Mesothelial cell of epicardium (in vitro differentiated cells): ENCODE measurements at regions not wholly inside any gene's neighbourhood (a gene's known extent, or its start where the extent isn't known, plus 50 kb on each side); places are given as distances from the start of the nearest gene placed in this dataset.
A peak's percentile ranks its signal among the peaks of the same experiment; 100 is the strongest.

Source experiments
- DNase-seq, 2 experiments: peaks; one replicate each; pipeline ENCODE4 v3.0.0; 2021; ENCODE audit warnings: low spot score in 2 of 2; ENCODE audit not compliant: unreplicated experiment in 2 of 2
- H3K27ac Mint-ChIP-seq: 2 replicates; pipeline ENCODE4 v1.8.0; 2021; ENCODE audit warnings: mixed read lengths
- H3K27me3 Mint-ChIP-seq: 2 replicates; pipeline ENCODE4 v1.8.0; 2021; ENCODE audit warnings: low read depth, mixed read lengths
- H3K36me3 Mint-ChIP-seq: 2 replicates; pipeline ENCODE4 v1.8.0; 2021; ENCODE audit warnings: mixed read lengths
- H3K4me1 Mint-ChIP-seq: 2 replicates; pipeline ENCODE4 v1.8.0; 2021; ENCODE audit warnings: mixed read lengths
- H3K4me3 Mint-ChIP-seq: 2 replicates; pipeline ENCODE4 v1.8.0; 2021; ENCODE audit warnings: mild to moderate bottlenecking, moderate library complexity, mixed read lengths
- H3K9me3 Mint-ChIP-seq: 2 replicates; pipeline ENCODE4 v1.8.0; 2021; ENCODE audit warnings: mixed read lengths
- TF ChIP-seq, protein P1 (sequence below): fragments of 200-600 bp; sonication (generic); IDR thresholded peaks from one replicate; pipeline ENCODE4 v1.5.0; 2021; ENCODE audit warnings: antibody characterized with exemption; ENCODE audit not compliant: unreplicated experiment

DNA sequence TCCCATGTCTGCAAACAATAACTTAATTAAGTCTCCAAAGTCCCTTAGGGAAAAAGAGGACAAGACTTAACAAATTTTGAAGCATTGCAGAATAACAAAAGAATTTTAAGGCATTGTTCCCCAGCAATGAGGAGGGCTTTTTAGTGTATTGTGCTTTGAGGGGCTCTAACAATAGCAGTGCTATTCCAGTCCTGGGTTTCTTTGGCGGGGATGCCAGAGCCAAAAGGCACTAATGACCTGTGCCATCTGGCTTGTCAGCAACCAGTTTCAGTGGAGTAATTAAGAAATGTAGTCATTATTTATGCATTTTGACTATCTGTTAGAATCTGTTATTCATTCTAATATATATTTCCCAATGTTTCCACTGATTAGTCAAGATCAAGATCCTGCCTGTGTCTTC lies 575.4 kb downstream of the SPRY1 start:
- Mint-ChIP-seq H3K9me3 (peaks cover 16% of the 10 kb centered on the region), H3K27me3 (no peaks in the 10 kb centered on the region), H3K4me1 (peaks cover 18% of the 10 kb centered on the region), H3K36me3 (no peaks in the 10 kb centered on the region), H3K27ac (no peak overlapping the region), H3K4me3 (no peak overlapping the region)
- no peak for DNase-seq
- TF ChIP-seq, protein P1, sequence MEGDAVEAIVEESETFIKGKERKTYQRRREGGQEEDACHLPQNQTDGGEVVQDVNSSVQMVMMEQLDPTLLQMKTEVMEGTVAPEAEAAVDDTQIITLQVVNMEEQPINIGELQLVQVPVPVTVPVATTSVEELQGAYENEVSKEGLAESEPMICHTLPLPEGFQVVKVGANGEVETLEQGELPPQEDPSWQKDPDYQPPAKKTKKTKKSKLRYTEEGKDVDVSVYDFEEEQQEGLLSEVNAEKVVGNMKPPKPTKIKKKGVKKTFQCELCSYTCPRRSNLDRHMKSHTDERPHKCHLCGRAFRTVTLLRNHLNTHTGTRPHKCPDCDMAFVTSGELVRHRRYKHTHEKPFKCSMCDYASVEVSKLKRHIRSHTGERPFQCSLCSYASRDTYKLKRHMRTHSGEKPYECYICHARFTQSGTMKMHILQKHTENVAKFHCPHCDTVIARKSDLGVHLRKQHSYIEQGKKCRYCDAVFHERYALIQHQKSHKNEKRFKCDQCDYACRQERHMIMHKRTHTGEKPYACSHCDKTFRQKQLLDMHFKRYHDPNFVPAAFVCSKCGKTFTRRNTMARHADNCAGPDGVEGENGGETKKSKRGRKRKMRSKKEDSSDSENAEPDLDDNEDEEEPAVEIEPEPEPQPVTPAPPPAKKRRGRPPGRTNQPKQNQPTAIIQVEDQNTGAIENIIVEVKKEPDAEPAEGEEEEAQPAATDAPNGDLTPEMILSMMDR: no peak

DNA sequence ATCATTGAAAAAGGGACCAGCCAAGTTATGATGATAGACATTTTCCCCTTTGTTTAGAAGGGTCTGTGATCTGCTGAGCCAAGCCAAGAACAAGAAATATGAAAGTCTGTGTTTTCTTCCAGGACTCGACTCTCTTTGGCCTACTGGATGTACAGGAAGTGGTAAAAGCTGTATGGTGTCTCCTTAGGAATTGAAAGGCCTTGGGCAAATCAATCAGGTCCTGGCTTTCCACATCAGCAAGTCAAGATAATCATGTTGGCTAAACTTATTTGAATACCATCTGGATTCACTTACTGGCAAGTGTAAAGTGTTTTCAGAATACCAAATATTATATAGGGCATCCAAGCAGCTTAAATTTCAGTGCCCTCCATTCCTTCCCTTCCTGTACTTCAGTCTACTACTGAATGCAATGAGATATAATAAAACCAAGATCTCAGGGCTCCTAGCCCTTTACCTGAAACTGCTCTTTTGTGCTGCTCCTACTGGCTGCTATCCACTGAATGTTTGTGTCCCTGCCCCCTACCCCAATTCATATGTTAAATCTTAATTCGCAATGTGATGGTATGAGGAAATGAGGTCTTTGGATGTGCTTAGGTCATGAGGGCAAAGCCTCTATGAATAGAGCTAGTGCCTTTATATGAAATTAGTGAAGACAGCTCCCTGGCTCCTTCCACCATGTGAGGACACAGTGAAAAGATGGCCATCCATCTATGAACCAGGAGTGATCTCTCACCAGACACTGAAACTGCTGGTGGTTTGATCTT lies 578.0 kb downstream of the SPRY1 start:
- Mint-ChIP-seq H3K4me1 (peaks cover 21% of the 10 kb centered on the region), H3K9me3 (peaks cover 20% of the 10 kb centered on the region), H3K36me3 (no peaks in the 10 kb centered on the region), H3K27me3 (no peaks in the 10 kb centered on the region), H3K4me3 (no peak overlapping the region), H3K27ac (no peak overlapping the region)
- DNase-seq: no peak
- TF ChIP-seq, protein P1: no peak

DNA sequence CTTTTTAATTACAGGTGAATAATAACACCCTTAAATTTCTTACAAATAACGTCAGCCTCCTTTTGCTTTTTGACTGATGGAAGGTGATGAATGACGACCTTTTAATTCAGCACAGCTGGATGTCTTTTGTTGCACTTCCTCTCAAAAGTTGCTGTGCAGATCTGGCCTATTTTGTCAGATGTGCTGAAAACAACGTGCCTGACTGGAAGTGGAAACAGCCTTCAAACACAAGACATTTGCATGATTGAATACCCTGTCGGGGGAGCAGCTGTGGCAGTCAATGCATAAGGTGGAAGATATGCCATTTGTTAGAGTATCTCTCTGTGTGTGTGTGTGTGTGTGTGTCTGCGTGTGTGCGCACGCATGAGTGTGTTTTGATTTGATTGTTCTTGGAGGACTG lies 579.7 kb downstream of the SPRY1 start:
- no peak for DNase-seq
- H3K27me3 Mint-ChIP-seq: no peaks in the 10 kb centered on the region
- H3K27ac Mint-ChIP-seq: peak overlapping the region; percentile 75
- TF ChIP-seq, protein P1: no peak
- H3K4me3 Mint-ChIP-seq: no peak overlapping the region
- H3K36me3 Mint-ChIP-seq: peaks cover 2% of the 10 kb centered on the region
- peaks cover 21% of the 10 kb centered on the region for H3K4me1 Mint-ChIP-seq
- peaks cover 20% of the 10 kb centered on the region for H3K9me3 Mint-ChIP-seq

DNA sequence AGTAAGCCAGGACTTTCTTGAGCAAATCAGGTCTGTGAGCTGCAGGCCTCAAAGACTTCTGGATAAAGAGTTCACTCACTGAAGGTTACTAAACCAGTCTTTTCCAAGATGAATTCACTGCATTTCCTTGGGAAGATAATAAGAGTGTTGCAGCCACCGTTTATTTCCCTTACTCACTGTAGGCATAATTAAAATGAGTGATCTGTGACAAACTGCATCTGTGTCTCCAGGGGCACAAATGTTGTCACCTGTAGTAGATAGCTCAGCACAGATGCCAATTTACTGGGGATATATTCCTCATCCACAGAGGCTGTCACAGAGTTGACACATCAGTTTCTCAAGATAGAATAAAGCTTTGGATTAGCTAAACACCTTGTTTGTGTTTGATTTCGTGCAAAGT lies 580.2 kb downstream of the SPRY1 start:
- H3K9me3 Mint-ChIP-seq: peaks cover 16% of the 10 kb centered on the region
- H3K27ac Mint-ChIP-seq: no peak overlapping the region
- H3K36me3 Mint-ChIP-seq: peaks cover 2% of the 10 kb centered on the region
- H3K4me1 Mint-ChIP-seq: peaks cover 21% of the 10 kb centered on the region
- H3K4me3 Mint-ChIP-seq: no peak overlapping the region
- TF ChIP-seq, protein P1: no peak
- DNase-seq: no peak
- no peaks in the 10 kb centered on the region for H3K27me3 Mint-ChIP-seq

DNA sequence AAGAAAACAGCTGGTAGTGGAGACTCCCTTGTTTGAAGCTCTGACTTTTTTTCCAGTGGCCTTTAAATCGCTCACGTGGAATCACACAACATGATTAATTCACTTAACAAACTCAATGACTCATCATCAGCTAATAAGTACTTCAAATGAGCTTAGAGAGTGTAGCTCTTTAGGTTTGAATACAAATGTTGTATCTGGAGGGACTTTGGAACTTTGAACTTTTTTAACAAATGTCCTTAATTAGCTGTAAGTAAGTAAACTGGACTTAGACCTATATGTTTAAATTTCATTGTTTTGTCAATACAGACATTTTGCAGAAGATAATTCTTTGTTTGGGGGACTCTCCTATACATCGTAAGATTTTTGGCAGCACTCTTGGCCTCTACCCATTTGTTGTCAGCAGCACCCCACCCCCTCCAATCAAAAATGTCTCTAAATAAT lies 581.1 kb downstream of the SPRY1 start:
- peaks cover 21% of the 10 kb centered on the region for H3K4me1 Mint-ChIP-seq
- H3K9me3 Mint-ChIP-seq: peaks cover 16% of the 10 kb centered on the region
- no peaks in the 10 kb centered on the region for H3K27me3 Mint-ChIP-seq
- peaks cover 2% of the 10 kb centered on the region for H3K36me3 Mint-ChIP-seq
- no peak overlapping the region for H3K4me3 Mint-ChIP-seq
- no peak for DNase-seq
- TF ChIP-seq, protein P1: no peak
- peak overlapping the region; percentile 61 for H3K27ac Mint-ChIP-seq

DNA sequence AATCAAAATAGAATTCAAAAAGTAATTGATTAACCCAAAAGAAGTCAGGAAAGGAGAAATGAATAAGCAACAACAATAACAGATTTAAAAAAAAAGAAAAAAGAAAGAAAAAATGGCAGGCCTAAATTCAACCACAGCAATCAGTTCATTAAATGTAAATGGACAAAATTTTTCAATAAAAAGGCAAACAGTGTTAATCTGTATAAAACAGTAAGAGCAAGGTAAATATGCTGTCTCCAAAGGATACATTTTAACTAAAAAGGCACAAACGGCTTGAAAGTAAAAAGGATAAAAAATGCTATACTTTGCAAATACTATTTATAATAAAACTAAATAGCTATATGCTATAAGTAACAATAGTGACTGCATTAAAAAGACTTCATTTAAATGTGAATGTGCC lies 582.0 kb downstream of the SPRY1 start:
- peaks cover 2% of the 10 kb centered on the region for H3K36me3 Mint-ChIP-seq
- peaks cover 16% of the 10 kb centered on the region for H3K9me3 Mint-ChIP-seq
- H3K4me3 Mint-ChIP-seq: no peak overlapping the region
- DNase-seq: no peak
- H3K4me1 Mint-ChIP-seq: peaks cover 21% of the 10 kb centered on the region
- TF ChIP-seq, protein P1: no peak
- no peaks in the 10 kb centered on the region for H3K27me3 Mint-ChIP-seq
- no peak overlapping the region for H3K27ac Mint-ChIP-seq
